NT2/D1 (cell line): ENCODE measurements at regions not wholly inside any gene's neighbourhood (a gene's known extent, or its start where the extent isn't known, plus 50 kb on each side); places are given as distances from the start of the nearest gene placed in this dataset.

Experiments used
- SUZ12 ChIP-seq: IDR thresholded peaks from 2 replicates; pipeline ENCODE4 v1.6.1; 2011; ENCODE audit not compliant: insufficient read length, insufficient read depth; ENCODE audit errors: extremely low read depth
- YY1 ChIP-seq: IDR thresholded peaks from 2 replicates; pipeline ENCODE4 v1.6.1; 2011; ENCODE audit not compliant: insufficient read length, insufficient read depth
- ZNF274 ChIP-seq: IDR thresholded peaks from 2 replicates; pipeline ENCODE4 v1.6.1; 2011; ENCODE audit warnings: mild to moderate bottlenecking, low read depth, low read length

DNA sequence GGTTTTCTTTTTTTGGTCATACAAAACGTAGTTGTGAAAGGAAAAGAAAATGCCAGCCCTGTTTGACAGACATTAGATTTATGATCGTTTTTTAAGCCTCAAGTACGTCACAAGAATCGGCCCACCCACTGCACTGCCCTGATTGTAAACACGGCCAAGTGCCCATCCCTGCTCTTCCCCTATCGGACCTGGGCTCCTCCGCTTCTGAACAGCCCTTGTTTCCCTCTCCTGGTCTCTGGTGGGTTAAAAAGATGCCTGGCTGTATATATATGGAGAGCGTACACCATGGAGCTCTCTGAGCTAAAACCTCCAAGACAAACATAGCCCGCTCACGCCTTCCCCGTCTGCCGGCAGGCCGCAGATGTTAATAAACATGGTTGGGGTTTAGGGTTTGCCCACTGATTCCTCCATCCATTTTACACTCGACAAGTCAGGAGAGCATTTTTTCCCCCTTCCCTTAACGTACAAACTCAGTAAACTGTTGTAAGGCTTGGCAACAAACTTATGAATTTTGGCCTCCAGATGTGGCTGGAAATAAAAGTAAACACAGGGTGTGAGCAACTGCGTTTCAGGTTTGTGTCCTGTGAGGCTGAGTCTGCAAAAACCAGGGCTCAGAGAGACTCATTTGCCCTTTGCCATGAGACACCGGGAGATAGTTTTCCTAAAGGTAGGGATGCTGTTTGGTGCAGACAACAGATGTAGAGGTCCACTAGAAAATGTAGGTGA is 325.9 kb downstream of the SOX9 start:
- TF ChIP-seq ZNF274 (no peak), YY1 (no peak), SUZ12 (no peak)
